Right lobe of liver (tissue), 4 donors: ENCODE measurements at regions not wholly inside any gene's neighbourhood (a gene's known extent, or its start where the extent isn't known, plus 50 kb on each side); places are given as distances from the start of the nearest gene placed in this dataset.

ENCODE experiments used
- POLR2A ChIP-seq: fragments of 450-650 bp; IDR thresholded peaks from one replicate; pipeline ENCODE4 v1.6.1; 2017; ENCODE audit warnings: antibody characterized with exemption, mild to moderate bottlenecking
- TF ChIP-seq, protein P1 (sequence below), 4 donors: fragments of 200-600 bp in 3 of 4; fragments of 450-650 bp in 1 of 4; IDR thresholded peaks; one replicate each; pipeline versions ENCODE4 v1.5.1 to v1.8.0; 2016 to 2022; ENCODE audit warnings: antibody characterized with exemption in 4 of 4, mild to moderate bottlenecking in 2 of 4
- donor health status: DM: no; HTN: no; CAD: no.
- donor health status: DM: no; HTN: no; CAD: no.
- donor health status: DM: no; HTN: yes; CAD: no.

DNA sequence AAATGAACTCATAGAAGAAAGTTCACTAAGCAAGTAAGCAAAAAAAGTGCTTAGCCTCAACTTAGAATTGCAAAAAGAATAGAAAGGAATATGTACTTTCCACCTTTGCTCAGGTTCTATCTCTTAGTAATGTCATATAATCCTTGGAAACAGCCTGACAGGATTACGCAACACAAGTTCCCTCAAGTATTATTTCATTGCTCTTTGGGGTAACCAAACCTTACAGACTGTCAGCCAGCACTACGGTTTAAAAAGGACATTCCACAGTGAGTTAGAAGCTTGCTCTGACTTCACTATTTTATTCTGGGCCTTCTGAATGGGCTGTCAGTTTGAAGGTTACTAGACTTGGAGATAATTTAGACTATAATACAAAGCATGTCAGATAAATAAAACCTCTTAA, 264.0 kb downstream of the ATXN7L3B start:
- TF ChIP-seq, protein P1, sequence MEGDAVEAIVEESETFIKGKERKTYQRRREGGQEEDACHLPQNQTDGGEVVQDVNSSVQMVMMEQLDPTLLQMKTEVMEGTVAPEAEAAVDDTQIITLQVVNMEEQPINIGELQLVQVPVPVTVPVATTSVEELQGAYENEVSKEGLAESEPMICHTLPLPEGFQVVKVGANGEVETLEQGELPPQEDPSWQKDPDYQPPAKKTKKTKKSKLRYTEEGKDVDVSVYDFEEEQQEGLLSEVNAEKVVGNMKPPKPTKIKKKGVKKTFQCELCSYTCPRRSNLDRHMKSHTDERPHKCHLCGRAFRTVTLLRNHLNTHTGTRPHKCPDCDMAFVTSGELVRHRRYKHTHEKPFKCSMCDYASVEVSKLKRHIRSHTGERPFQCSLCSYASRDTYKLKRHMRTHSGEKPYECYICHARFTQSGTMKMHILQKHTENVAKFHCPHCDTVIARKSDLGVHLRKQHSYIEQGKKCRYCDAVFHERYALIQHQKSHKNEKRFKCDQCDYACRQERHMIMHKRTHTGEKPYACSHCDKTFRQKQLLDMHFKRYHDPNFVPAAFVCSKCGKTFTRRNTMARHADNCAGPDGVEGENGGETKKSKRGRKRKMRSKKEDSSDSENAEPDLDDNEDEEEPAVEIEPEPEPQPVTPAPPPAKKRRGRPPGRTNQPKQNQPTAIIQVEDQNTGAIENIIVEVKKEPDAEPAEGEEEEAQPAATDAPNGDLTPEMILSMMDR (IDR thresholded peaks at IDR 0.05) = no peak
- no peak for TF ChIP-seq POLR2A
